ENCODE measurements at regions not wholly inside any gene's neighbourhood (a gene's known extent, or its start where the extent isn't known, plus 50 kb on each side); places are given as distances from the start of the nearest gene placed in this dataset.

- Histone ChIP-seq H3K27me3 (no peaks in the 10 kb centered on the region), H3K27ac (no peak overlapping the region), H3K4me1 (peaks cover 23% of the 10 kb centered on the region), H3K4me3 (no peak overlapping the region), H3K36me3 (no peaks in the 10 kb centered on the region), H3K9me3 (no peaks in the 10 kb centered on the region)
- no peak for DNase-seq (ENCODE audit: extremely low spot score in 2 of 2)
- TF ChIP-seq CTCF (IDR thresholded peaks at IDR 0.05) (no peak), POLR2AphosphoS5 (IDR thresholded peaks at IDR 0.05; ENCODE audit: insufficient read depth in 1 of 2, low read depth in 1 of 2) (no peak), POLR2A (IDR thresholded peaks at IDR 0.05) (no peak)
- intact Hi-C loops (cut with DNase I): no loop called here
Observed at GRCh38 chr2:18701546-18701945, 112.2 kb upstream of the NT5C1B start.

GRCh38 chr2:18690342-18690741, 101.0 kb upstream of the NT5C1B start:
- H3K9me3 ChIP-seq: no peaks in the 10 kb centered on the region
- H3K36me3 ChIP-seq: no peaks in the 10 kb centered on the region
- H3K4me1 ChIP-seq: peaks cover 2% of the 10 kb centered on the region
- H3K27me3 ChIP-seq: no peaks in the 10 kb centered on the region
- H3K27ac ChIP-seq: no peak overlapping the region
- no peak for DNase-seq (ENCODE audit: extremely low spot score in 2 of 2)
- intact Hi-C loops (cut with DNase I): no loop called here
- no peak overlapping the region for H3K4me3 ChIP-seq
- no peak for TF ChIP-seq CTCF (IDR thresholded peaks at IDR 0.05)

DNA sequence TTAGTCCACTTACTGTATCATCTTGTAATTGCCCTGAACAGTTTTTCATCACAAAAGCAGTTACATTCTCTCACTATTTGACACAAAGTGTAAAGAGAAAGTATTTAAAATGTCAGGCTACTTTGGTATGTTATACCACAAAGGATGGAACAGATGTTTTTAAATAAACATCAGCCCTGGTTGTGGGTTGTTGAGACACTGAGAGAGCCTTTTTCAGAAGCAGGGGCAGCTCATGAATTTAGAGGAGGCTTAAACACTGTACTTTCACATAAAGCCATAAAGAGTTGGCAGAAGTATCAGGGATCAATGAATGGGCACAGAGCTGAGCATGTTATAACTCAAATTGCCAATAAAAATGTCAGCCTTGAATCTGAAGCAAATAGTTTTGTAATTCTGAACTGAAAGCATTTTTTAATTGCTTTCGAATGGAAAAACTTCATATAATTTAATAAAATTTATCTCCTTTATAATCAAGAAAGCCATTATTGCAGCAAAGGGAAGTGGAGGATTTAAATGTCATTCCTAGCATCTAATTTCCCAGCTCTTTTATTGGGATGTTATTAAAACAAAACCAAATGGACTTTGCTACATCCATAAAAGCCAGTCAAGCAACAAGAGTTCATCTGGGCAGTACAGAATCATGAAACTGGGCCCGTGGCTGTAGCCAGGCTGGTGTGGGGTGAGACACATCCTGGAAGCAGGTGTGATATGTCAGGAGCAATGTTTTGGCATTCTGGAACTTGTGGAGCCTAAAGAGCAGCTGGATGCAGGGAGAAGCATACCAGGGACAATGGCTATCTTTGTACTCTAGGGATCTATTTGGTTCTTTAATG, 95.1 kb upstream of the NT5C1B start:
- intact Hi-C loops (cut with DNase I): no loop called here
- Histone ChIP-seq H3K4me3 (no peak overlapping the region), H3K36me3 (no peaks in the 10 kb centered on the region), H3K4me1 (peaks cover 10% of the 10 kb centered on the region), H3K27me3 (no peaks in the 10 kb centered on the region), H3K9me3 (no peaks in the 10 kb centered on the region), H3K27ac (no peak overlapping the region)
- no peak for TF ChIP-seq CTCF (IDR thresholded peaks at IDR 0.05)
- TF ChIP-seq POLR2A (IDR thresholded peaks at IDR 0.05): no peak
- TF ChIP-seq POLR2AphosphoS5 (IDR thresholded peaks at IDR 0.05; ENCODE audit: insufficient read depth in 1 of 2, low read depth in 1 of 2): no peak
- DNase-seq (ENCODE audit: extremely low spot score in 2 of 2): no peak

DNA sequence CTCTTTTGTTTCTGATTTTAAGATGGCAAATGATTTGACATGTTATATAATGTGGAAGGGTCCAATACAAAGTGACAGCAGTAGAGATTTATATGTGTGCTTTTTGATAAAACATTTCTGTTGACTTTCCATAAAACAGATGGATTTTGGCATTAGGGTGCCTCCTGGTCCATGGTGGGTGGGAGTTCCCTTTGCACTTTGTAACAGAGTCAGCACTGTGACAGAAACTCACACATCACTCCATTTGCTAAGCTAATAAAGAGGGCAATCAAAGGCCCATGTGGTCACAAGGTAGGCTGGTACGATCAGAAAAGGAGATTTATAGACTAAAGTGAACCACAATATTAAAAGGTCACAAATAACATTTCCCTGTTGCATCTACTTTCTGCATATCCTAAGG, 93.3 kb upstream of the NT5C1B start:
- Histone ChIP-seq H3K9me3 (no peaks in the 10 kb centered on the region), H3K36me3 (no peaks in the 10 kb centered on the region), H3K27me3 (no peaks in the 10 kb centered on the region), H3K4me3 (no peak overlapping the region), H3K27ac (no peak overlapping the region), H3K4me1 (peaks cover 10% of the 10 kb centered on the region)
- intact Hi-C loops (cut with DNase I): no loop called here
- no peak for DNase-seq (ENCODE audit: extremely low spot score in 2 of 2)
- no peak for TF ChIP-seq POLR2AphosphoS5 (IDR thresholded peaks at IDR 0.05; ENCODE audit: insufficient read depth in 1 of 2, low read depth in 1 of 2)
- TF ChIP-seq POLR2A (IDR thresholded peaks at IDR 0.05): no peak
- no peak for TF ChIP-seq CTCF (IDR thresholded peaks at IDR 0.05)

- Histone ChIP-seq H3K4me1 (no peaks in the 10 kb centered on the region), H3K36me3 (no peaks in the 10 kb centered on the region), H3K27me3 (no peaks in the 10 kb centered on the region), H3K9me3 (peaks cover 10% of the 10 kb centered on the region), H3K4me3 (no peak overlapping the region), H3K27ac (no peak overlapping the region)
- intact Hi-C loops (cut with DNase I): no loop called here
- DNase-seq (ENCODE audit: extremely low spot score in 2 of 2): no peak
- TF ChIP-seq CTCF (IDR thresholded peaks at IDR 0.05) (no peak), POLR2AphosphoS5 (IDR thresholded peaks at IDR 0.05; ENCODE audit: insufficient read depth in 1 of 2, low read depth in 1 of 2) (no peak), POLR2A (IDR thresholded peaks at IDR 0.05) (no peak)
Observed at GRCh38 chr2:18677280-18677679, 87.9 kb upstream of the NT5C1B start.

All from vagina (tissue), 2 donors.